Sigmoid colon (tissue), 6 donors: ENCODE measurements at regions not wholly inside any gene's neighbourhood (a gene's known extent, or its start where the extent isn't known, plus 50 kb on each side); places are given as distances from the start of the nearest gene placed in this dataset.

ENCODE experiments used
- DNase-seq: peaks from one replicate; pipeline ENCODE4 v3.0.0-alpha.2; 2019
- H3K27ac ChIP-seq, 4 donors: fragments of 200-600 bp; sonication (generic); one replicate each; pipeline ENCODE4 v1.5.1; 2016 to 2019; ENCODE audit warnings: mild to moderate bottlenecking in 1 of 4
- H3K27me3 ChIP-seq, 3 donors: fragments of 200-600 bp; sonication (generic); one replicate each; pipeline ENCODE4 v1.5.1; 2019; ENCODE audit warnings: mild to moderate bottlenecking in 1 of 3
- H3K36me3 ChIP-seq, 4 donors: fragments of 200-600 bp; sonication (generic); one replicate each; pipeline ENCODE4 v1.5.1; 2016 to 2019
- H3K4me1 ChIP-seq, 4 donors: fragments of 200-600 bp; sonication (generic); one replicate each; pipeline ENCODE4 v1.5.1; 2017 to 2019
- H3K4me3 ChIP-seq, 4 donors: fragments of 200-600 bp; sonication (generic); one replicate each; pipeline ENCODE4 v1.5.1; 2017 to 2019; ENCODE audit warnings: mild to moderate bottlenecking in 2 of 4, moderate library complexity in 1 of 4
- H3K9me3 ChIP-seq, 4 donors: fragments of 200-600 bp in 3 of 4; sonication (generic) in 3 of 4; one replicate each; pipeline versions ENCODE4 v1.5.1 to v1.6.1; 2013 to 2019
- CTCF ChIP-seq, 4 experiments: fragments of 450-650 bp in 3 of 4; fragments of 200-600 bp in 1 of 4; IDR thresholded peaks; one replicate each; pipeline ENCODE4 v1.5.1; 2016 to 2019; ENCODE audit warnings: antibody characterized with exemption in 4 of 4, mild to moderate bottlenecking in 3 of 4, moderate library complexity in 2 of 4
- EP300 ChIP-seq, 4 donors: sonication (generic); formaldehyde crosslinking; IDR thresholded peaks; one replicate each; pipeline ENCODE4 v1.6.1; 2017; ENCODE audit warnings: antibody characterized with exemption in 4 of 4
- POLR2A ChIP-seq, 2 donors: fragments of 450-650 bp; IDR thresholded peaks; one replicate each; pipeline ENCODE4 v1.6.1; 2016; ENCODE audit warnings: antibody characterized with exemption in 2 of 2, mild to moderate bottlenecking in 2 of 2, moderate library complexity in 2 of 2
- POLR2AphosphoS5 ChIP-seq, 4 donors: sonication (generic); formaldehyde crosslinking; IDR thresholded peaks; one replicate each; pipeline ENCODE4 v1.6.1; 2017; ENCODE audit warnings: antibody characterized with exemption in 4 of 4
- WGBS, 2 donors: extraction: QIAGEN DNeasy Blood & Tissue Kit; methylation state at CpG; one replicate each; pipeline ENCODE4 v1.1.7; 2013; 5-methylcytosine and 5-hydroxymethylcytosine counted together
- intact Hi-C: fragments of 100-400 bp; cut with DNase I; formaldehyde crosslinking; loops from one replicate; pipeline ENCODE4 v1.15.1; 2023
- donor health status: healthy with polysubstance abuse.
- donor health status: healthy.

- H3K27ac ChIP-seq = peak overlapping the region in 2 of 4 donors; percentile 35 to 50
- TF ChIP-seq POLR2A (IDR thresholded peaks at IDR 0.05) (no peak), POLR2AphosphoS5 (IDR thresholded peaks at IDR 0.05) (peak in 3 of 4 donors; percentile 23 to 66 (median 46))
- no peaks in the 10 kb centered on the region for H3K27me3 ChIP-seq
- DNase-seq = no peak
- H3K9me3 ChIP-seq = no peaks in the 10 kb centered on the region
- intact Hi-C loops = no loop called here
- no peaks in the 10 kb centered on the region for H3K36me3 ChIP-seq
- H3K4me1 ChIP-seq = peaks cover 0 to 28% (median 12%) of the 10 kb centered on the region in 4 donors
- H3K4me3 ChIP-seq = no peak overlapping the region
These were observed 738.2 kb downstream of the CD109 start for GRCh38 chr6:74434171-74434570.

- no peak overlapping the region for H3K27ac ChIP-seq
- no peaks in the 10 kb centered on the region for H3K36me3 ChIP-seq
- no peaks in the 10 kb centered on the region for H3K9me3 ChIP-seq
- no peak for DNase-seq
- peaks cover 0 to 24% (median 12%) of the 10 kb centered on the region in 4 donors for H3K4me1 ChIP-seq
- no peak overlapping the region for H3K4me3 ChIP-seq
- H3K27me3 ChIP-seq = no peaks in the 10 kb centered on the region
- WGBS, 2 donors = 77% methylated on average over 3 of the region's 3 CpGs
- no peak for TF ChIP-seq POLR2A (IDR thresholded peaks at IDR 0.05)
- TF ChIP-seq CTCF (IDR thresholded peaks at IDR 0.05) = no peak
- intact Hi-C loops = no loop called here
These were observed 736.0 kb downstream of the CD109 start for GRCh38 chr6:74431873-74432580.

DNA sequence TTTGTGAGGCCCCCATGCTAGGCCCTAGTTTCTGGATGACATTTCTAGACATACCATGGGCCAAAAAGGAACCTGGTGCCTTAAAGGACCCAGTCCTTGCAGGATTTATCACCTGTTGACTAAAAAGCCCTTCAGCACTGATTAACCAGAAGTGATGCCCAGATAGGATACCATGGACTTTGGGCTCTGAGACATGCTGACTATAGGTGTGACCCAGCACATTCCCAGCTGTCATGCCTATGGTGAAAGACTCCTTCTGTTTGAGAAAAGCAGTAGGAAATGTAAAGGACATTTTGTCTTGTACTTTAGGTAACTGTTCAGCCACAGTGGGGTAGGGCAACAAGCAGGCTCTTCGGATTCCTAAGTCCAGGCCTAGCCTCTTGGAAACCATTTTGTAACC is 724.2 kb downstream of the CD109 start:
- Histone ChIP-seq H3K27me3 (no peaks in the 10 kb centered on the region), H3K36me3 (no peaks in the 10 kb centered on the region), H3K4me1 (no peaks in the 10 kb centered on the region), H3K27ac (no peak overlapping the region), H3K4me3 (no peak overlapping the region), H3K9me3 (peaks cover 0 to 1% (median 0%) of the 10 kb centered on the region in 4 donors)
- no peak for DNase-seq
- 19 to 68% methylated on average over 1 of the region's 1 CpG for WGBS, 2 donors
- intact Hi-C loops = no loop called here
- no peak for TF ChIP-seq EP300 (IDR thresholded peaks at IDR 0.05)
- no peak for TF ChIP-seq CTCF (IDR thresholded peaks at IDR 0.05)
- no peak for TF ChIP-seq POLR2AphosphoS5 (IDR thresholded peaks at IDR 0.05)
- TF ChIP-seq POLR2A (IDR thresholded peaks at IDR 0.05) = no peak

GRCh38 chr6:74415056-74415455 is 719.1 kb downstream of the CD109 start:
- Histone ChIP-seq H3K36me3 (no peaks in the 10 kb centered on the region), H3K4me3 (no peak overlapping the region), H3K27ac (no peak overlapping the region), H3K4me1 (no peaks in the 10 kb centered on the region), H3K27me3 (no peaks in the 10 kb centered on the region), H3K9me3 (no peaks in the 10 kb centered on the region)
- no peak for DNase-seq
- intact Hi-C loops = loop anchor here (10.0 kb wide), 3 partner anchors 560 to 680 kb away; no protein-coding TSS in a partner anchor
- TF ChIP-seq EP300 (IDR thresholded peaks at IDR 0.05) (no peak), POLR2AphosphoS5 (IDR thresholded peaks at IDR 0.05) (no peak), POLR2A (IDR thresholded peaks at IDR 0.05) (no peak), CTCF (IDR thresholded peaks at IDR 0.05) (no peak)

DNA sequence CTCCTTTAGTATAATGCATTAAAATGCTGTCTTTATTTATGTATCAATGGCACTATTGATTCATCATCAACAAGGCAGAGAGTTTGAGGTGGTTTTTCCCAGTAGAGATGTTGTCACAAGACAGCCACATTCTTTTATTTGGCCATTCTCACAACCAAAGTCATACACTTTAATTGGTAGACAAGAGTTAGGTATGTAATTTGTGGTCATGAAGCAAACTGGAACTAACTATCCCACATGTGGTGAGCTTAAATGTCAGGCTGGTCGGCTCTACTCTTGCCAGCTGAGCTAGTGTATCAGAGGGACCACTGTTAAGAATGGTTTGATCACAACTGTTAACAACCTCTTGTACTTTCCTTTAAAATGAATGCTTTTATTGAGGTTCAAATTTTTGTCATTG is 714.6 kb downstream of the CD109 start:
- Histone ChIP-seq H3K4me3 (no peak overlapping the region), H3K36me3 (no peaks in the 10 kb centered on the region), H3K27me3 (no peaks in the 10 kb centered on the region), H3K4me1 (no peaks in the 10 kb centered on the region), H3K27ac (no peak overlapping the region), H3K9me3 (no peaks in the 10 kb centered on the region)
- intact Hi-C loops = loop anchor here (10.0 kb wide), 3 partner anchors 556 to 684 kb away; no protein-coding TSS in a partner anchor
- TF ChIP-seq CTCF (IDR thresholded peaks at IDR 0.05) = no peak
- TF ChIP-seq POLR2A (IDR thresholded peaks at IDR 0.05) = no peak
- TF ChIP-seq EP300 (IDR thresholded peaks at IDR 0.05) = no peak
- no peak for TF ChIP-seq POLR2AphosphoS5 (IDR thresholded peaks at IDR 0.05)
- WGBS, 2 donors = 78 to 82% methylated on average over 1 of the region's 1 CpG
- no peak for DNase-seq
